GM20431 (cell line): ENCODE measurements at regions not wholly inside any gene's neighbourhood (a gene's known extent, or its start where the extent isn't known, plus 50 kb on each side); places are given as distances from the start of the nearest gene placed in this dataset.
"Not testable (repeated sequence)": the region's sequence is repeated elsewhere in the genome, so short reads cannot be mapped to it uniquely, and the experiment has no call there.

Experiments used
- in situ Hi-C: fragments of 300-500 bp; cut with MseI, MboI; formaldehyde crosslinking; loops from one replicate; pipeline ENCODE4 v1.15.0; 2020; ENCODE audit warnings: low sequenced_read_pairs; ENCODE audit not compliant: unreplicated experiment

GRCh38 chr4:169899295-169899694, 126.9 kb downstream of the MFAP3L start:
- in situ Hi-C loops, result no loop called here

DNA sequence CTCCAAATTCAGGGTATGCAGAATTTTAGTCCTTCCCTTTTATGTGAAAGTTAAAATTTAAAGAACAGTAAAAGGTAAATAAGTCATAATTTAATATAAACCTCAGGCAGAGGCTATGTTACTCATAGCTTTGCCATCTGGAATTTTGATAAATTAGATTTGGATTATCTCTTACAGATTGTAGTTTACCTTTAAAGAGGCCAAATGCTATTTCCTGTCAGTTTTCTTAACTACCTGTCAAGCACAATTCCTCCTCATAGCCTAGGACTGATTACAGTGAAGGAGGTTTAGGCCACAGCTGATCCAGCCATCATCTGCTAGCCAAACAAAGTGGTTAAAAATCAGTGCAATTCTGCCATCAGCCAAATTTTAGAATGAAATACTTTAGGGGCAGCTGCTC, 128.1 kb downstream of the MFAP3L start:
- in situ Hi-C loops, result no loop called here

- in situ Hi-C loops, result not testable (repeated sequence)
These were observed 131.4 kb downstream of the MFAP3L start for GRCh38 chr4:169894767-169895166.

DNA sequence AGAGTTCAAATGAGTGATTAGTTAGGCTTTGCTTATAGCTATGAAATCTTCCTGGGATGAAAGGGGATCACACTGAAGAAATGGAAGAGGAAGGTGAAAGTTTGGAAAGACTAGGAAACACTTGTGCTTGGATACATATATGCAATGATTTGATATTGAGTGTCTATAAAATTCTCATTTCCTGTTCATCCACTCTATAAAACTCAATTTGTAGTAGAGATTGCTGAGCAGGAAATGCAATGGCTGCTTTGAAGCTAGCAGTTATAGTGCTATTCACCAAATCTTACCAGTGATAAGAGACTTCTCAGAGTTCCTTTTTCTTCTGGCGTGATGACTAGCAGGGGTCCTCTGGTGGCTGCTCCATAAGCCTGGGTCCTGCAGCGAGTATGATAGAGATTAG, 128.1 kb upstream of the HPF1 start:
- in situ Hi-C loops, result no loop called here

DNA sequence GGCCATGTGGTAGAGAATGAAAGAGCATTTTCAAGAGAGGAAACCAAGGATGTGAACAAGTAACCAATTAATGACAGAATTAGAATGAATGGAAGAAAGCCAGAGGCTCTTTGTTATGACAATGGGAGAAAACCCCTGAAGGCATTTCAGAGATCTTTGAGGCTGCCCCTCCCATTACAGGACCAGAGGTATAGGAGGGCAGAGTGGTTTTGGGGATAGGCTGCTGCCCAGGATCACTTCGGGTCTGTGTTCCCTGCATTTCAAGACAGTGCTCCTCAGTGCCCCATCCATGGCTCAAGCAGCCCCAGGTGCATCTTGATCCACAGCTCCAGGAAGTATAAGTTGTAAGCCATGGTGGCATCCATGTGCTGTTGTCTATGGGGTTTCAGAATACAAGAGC, 124.0 kb upstream of the HPF1 start:
- in situ Hi-C loops, result no loop called here

- in situ Hi-C loops, result no loop called here
These were observed 112.8 kb upstream of the HPF1 start for GRCh38 chr4:169870507-169870906.

- in situ Hi-C loops, result no loop called here
These were observed 111.7 kb upstream of the HPF1 start for GRCh38 chr4:169869490-169869889.

- in situ Hi-C loops, result no loop called here
These were observed 103.8 kb upstream of the HPF1 start for GRCh38 chr4:169861593-169861992.

DNA sequence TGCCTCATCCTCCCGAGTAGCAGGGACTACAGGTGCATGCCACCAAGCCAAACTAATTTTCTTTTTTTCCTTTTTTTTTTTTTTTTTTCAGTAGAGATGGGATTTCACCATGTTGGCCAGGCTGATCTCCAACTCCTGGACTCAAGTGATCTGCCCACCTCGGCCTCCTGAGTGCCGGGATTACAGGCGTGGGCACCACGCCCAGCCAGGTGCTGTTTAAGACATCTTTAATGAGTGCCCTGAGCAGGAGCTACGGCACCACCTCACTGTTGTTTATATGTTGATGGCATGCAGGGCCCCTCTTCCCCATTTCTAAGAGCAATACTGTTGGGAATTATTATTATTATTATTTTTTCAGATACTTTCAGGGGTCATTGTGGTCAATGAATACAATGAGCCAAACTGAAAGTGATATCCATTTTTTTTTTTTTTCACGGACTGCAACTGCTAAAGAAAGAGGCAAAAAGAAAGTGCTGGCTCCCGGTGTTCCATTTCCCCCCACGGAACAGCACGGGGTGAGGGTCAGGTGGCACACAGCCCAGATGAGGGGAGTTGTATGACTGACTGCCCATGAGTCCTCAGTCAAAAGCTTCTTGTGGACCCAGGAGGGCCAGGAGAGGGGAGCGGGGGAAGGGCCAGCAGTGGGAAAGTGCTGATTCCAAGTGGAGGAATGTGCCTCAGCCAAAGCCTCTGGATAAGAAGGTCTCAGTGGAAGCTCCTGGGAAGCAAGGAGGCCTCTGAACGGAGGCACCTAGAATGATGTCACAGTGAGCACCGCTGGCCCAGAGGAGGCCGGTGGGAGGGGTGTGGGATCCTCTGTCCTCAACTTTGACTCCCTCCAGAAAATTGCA, 101.8 kb upstream of the HPF1 start:
- in situ Hi-C loops, result no loop called here

GRCh38 chr4:169854090-169854489, 96.3 kb upstream of the HPF1 start:
- in situ Hi-C loops, result no loop called here

- in situ Hi-C loops, result no loop called here
These were observed 94.7 kb upstream of the HPF1 start for GRCh38 chr4:169852481-169852880.

DNA sequence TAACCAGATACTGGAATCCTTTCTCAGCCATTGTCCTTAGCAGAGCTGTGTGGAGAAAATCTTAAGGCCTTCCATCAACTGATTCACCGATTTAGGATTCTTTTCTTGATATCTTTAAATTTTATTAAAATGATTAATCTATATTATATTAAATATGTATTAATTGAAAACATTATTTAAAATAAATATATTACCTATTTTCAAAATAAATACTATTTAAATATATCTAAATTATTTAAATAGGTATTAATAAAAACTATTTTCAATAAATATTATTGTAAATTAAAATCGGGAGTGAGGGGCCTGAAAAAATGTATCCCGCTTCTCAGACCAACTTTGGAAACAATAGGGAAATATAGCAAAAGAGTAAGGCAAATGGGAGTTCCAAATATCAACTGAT, 94.0 kb upstream of the HPF1 start:
- in situ Hi-C loops, result no loop called here

GRCh38 chr4:169849456-169849855, 91.7 kb upstream of the HPF1 start:
- in situ Hi-C loops, result no loop called here

- in situ Hi-C loops, result no loop called here
These were observed 90.3 kb upstream of the HPF1 start for GRCh38 chr4:169848018-169848417.

- in situ Hi-C loops, result no loop called here
These were observed 89.4 kb upstream of the HPF1 start for GRCh38 chr4:169847171-169847570.

DNA sequence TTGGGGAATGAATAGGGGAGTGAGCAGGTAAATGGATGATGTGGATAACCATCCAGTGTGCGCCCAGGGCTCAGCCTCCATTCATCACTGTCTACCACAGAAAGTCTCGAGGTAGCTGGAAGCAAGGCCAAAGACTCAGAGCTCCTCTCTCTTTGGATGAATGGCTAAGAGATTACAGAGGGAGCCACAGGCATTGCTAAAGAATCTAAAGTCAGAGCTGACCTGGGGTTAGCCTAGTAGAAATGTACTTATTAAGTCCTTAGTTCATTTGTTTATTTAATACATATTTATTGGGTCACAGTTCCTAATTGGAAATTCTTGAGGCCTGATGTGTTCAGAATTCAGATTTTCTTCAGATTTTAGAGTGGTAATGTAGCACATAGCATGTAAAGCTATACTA, 88.7 kb upstream of the HPF1 start:
- in situ Hi-C loops, result no loop called here

DNA sequence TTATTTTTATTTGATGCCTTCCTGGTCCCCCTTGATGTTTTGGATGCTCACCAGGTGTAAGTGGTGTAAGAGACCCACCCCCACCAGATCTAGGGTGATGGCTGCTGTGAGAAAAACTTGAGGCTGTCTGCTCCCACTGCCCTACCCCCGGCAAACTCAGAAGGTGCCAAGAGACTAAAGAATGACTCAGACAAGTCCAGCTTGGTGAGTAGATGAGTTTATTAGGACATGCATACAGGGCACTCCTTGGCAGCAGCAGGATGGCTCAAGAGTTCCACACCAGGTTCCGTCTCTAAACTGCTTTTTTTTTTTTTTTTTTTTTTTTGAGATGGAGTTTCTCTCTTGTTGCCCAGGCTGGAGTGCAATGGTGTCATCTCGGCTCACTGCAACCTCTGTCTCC, 84.0 kb upstream of the HPF1 start:
- in situ Hi-C loops, result no loop called here

DNA sequence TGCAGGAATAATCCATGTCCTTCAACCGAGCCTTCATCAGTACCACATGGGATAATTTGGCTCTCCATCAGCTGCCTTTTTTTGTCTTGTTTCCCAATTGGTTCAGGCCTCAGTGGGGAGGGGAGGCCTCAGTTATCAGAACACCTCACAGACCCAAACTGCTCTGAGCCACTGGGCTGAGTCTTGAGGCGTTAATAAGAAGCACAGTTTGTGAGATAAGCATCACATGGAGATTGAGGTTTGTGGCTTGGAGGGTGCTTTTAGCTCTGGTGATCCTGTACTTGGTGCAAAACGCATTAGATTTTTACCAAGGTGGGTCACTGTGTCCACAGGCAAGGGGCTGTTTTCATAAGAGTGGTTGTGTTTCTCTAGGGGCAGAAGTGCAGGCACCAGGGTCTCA, 82.8 kb upstream of the HPF1 start:
- in situ Hi-C loops, result no loop called here

- in situ Hi-C loops, result not testable (repeated sequence)
These were observed 70.6 kb upstream of the HPF1 start for GRCh38 chr4:169828329-169828728.

GRCh38 chr4:169826634-169827187, 69.0 kb upstream of the HPF1 start:
- in situ Hi-C loops, result no loop called here

- in situ Hi-C loops, result no loop called here
These were observed 65.9 kb upstream of the HPF1 start for GRCh38 chr4:169823685-169824084.

- in situ Hi-C loops, result no loop called here
These were observed 63.7 kb upstream of the HPF1 start for GRCh38 chr4:169821402-169821801.
